HCT116 (cell line): ENCODE measurements at regions not wholly inside any gene's neighbourhood (a gene's known extent, or its start where the extent isn't known, plus 50 kb on each side); places are given as distances from the start of the nearest gene placed in this dataset.

Experiments
- ATAC-seq: fragments of 200-7000 bp; cut with Tn5 transposase; 2 replicates; pipeline ENCODE4 v1.9.1; 2020; ENCODE audit warnings: mild to moderate bottlenecking, moderate library complexity
- BruUV-seq: library from RNA; stranded (reverse); fragments of 400-500 nt; replicated peaks from 2 replicates; lab custom pipeline; 2021; lab: Mats Ljungman, UMichigan
- CTCF ChIA-PET: fragments of 300-600 bp; sonication (Branson Sonifier 250); formaldehyde crosslinking; loops from one replicate; lab custom pipeline; 2021; ENCODE audit warnings: antibody characterized with exemption; lab: Charles Lee
- POLR2A ChIA-PET: fragments of 300-600, 350-600 bp; sonication (Branson Sonifier 250); formaldehyde crosslinking; loops from one replicate; lab custom pipeline; 2021; ENCODE audit warnings: antibody characterized with exemption; lab: Charles Lee
- RAD21 ChIA-PET, 2 experiments: fragments of 300-600 bp; sonication (Branson Sonifier 250); formaldehyde crosslinking; loops; one replicate each; lab custom pipeline; 2023; ENCODE audit warnings: low total read pairs in 2 of 2; ENCODE audit not compliant: uncharacterized antibody in 2 of 2, unreplicated experiment in 2 of 2, low non-redundant PET in 1 of 2; lab: Charles Lee
- DNase-seq: peaks from one replicate; pipeline ENCODE4 v3.0.0-alpha.2; 2010; ENCODE audit warnings: low read depth, low spot score
- H2AFZ ChIP-seq: fragments of 200-600 bp; shearing (Covaris generic), sonication (generic); 2 replicates; pipeline ENCODE4 v1.6.1; 2017; ENCODE audit warnings: low read depth, mixed run types, mixed read lengths, antibody characterized with exemption, low read length; ENCODE audit not compliant: poor library complexity, severe bottlenecking
- H3K27ac ChIP-seq: 2 replicates; pipeline ENCODE4 v1.5.1; 2012; ENCODE audit warnings: low read depth, low read length
- H3K27me3 ChIP-seq: fragments of 200-600 bp; sonication (generic); 2 replicates; pipeline ENCODE4 v1.6.1; 2016; ENCODE audit warnings: mixed run types, low read length, mixed read lengths; ENCODE audit not compliant: insufficient read depth
- H3K36me3 ChIP-seq, 2 experiments: fragments of 200-500 bp in 1 of 2; fragments of 200-600 bp in 1 of 2; sonication (Bioruptor generic) in 1 of 2; sonication (generic) in 1 of 2; 2 replicates each; pipeline versions ENCODE4 v1.5.1 to v1.6.1; 2014 to 2016; ENCODE audit warnings: low read length in 2 of 2, inconsistent platforms in 1 of 2, mixed read lengths in 1 of 2, mixed run types in 1 of 2; ENCODE audit not compliant: insufficient read depth in 2 of 2, control insufficient read depth in 1 of 2
- H3K4me1 ChIP-seq, 2 experiments: fragments of 200-600 bp in 1 of 2; sonication (generic) in 1 of 2; 2 replicates each; pipeline versions ENCODE4 v1.5.1 to v1.6.1; 2012 to 2017; ENCODE audit warnings: low read length in 2 of 2, inconsistent platforms in 1 of 2, mild to moderate bottlenecking in 1 of 2, mixed read lengths in 1 of 2, mixed run types in 1 of 2, moderate library complexity in 1 of 2; ENCODE audit not compliant: insufficient read depth in 2 of 2, control insufficient read depth in 1 of 2
- H3K4me2 ChIP-seq: fragments of 200-600 bp; sonication (generic); 2 replicates; pipeline ENCODE4 v1.6.1; 2017; ENCODE audit warnings: mixed run types, low read length, mixed read lengths
- H3K4me3 ChIP-seq, 2 experiments: fragments of 200-600 bp in 1 of 2; sonication (generic) in 1 of 2; replicated peaks in 1 of 2; 2 replicates each; pipeline ENCODE4 v1.5.1; 2011 to 2016; ENCODE audit warnings: low read length in 2 of 2, control low read depth in 1 of 2, low read depth in 1 of 2, mild to moderate bottlenecking in 1 of 2, mixed read lengths in 1 of 2, mixed run types in 1 of 2
- H3K79me2 ChIP-seq: fragments of 200-600 bp; sonication (generic); 2 replicates; pipeline ENCODE4 v1.6.1; 2017; ENCODE audit warnings: mild to moderate bottlenecking, mixed run types, low read length, moderate library complexity, mixed read lengths; ENCODE audit not compliant: insufficient read depth
- H3K9ac ChIP-seq: fragments of 200-600 bp; sonication (generic); 2 replicates; pipeline ENCODE4 v1.6.1; 2016; ENCODE audit warnings: low read length, mixed read lengths
- H3K9me2 ChIP-seq: fragments of 200-600 bp; sonication (generic), shearing (Covaris generic); 2 replicates; pipeline ENCODE4 v1.6.1; 2017; ENCODE audit warnings: mixed run types, mild to moderate bottlenecking, moderate library complexity; ENCODE audit not compliant: insufficient read depth
- H3K9me3 ChIP-seq, 2 experiments: fragments of 200-500 bp in 1 of 2; fragments of 200-600 bp in 1 of 2; sonication (Bioruptor generic) in 1 of 2; sonication (generic) in 1 of 2; 2 replicates each; pipeline ENCODE4 v1.6.1; 2014 to 2017; ENCODE audit warnings: low read length in 2 of 2, mixed read lengths in 2 of 2, inconsistent platforms in 1 of 2, low read depth in 1 of 2, mild to moderate bottlenecking in 1 of 2, mixed run types in 1 of 2, moderate library complexity in 1 of 2; ENCODE audit not compliant: control insufficient read depth in 1 of 2, insufficient read depth in 1 of 2
- H4K20me1 ChIP-seq: fragments of 200-600 bp; sonication (generic), shearing (Covaris generic); 2 replicates; pipeline ENCODE4 v1.6.1; 2017; ENCODE audit warnings: mixed run types, mild to moderate bottlenecking, moderate library complexity; ENCODE audit not compliant: insufficient read depth
- CBX3 ChIP-seq: IDR thresholded peaks from 2 replicates; pipeline ENCODE4 v1.6.1; 2012; ENCODE audit warnings: low read depth
- CTCF ChIP-seq, 3 experiments: fragments of 200-600 bp in 1 of 3; sonication (generic) in 1 of 3; IDR thresholded peaks in 2 of 3; conservative IDR thresholded peaks in 1 of 3; 2 replicates each; pipeline ENCODE4 v1.5.1; 2012 to 2017; ENCODE audit warnings: low read depth in 2 of 3, low read length in 2 of 3, antibody characterized with exemption in 1 of 3, borderline replicate concordance in 1 of 3, control low read depth in 1 of 3, mild to moderate bottlenecking in 1 of 3, mixed read lengths in 1 of 3, mixed run types in 1 of 3, moderate library complexity in 1 of 3; ENCODE audit not compliant: insufficient read depth in 1 of 3
- EGR1 ChIP-seq: IDR thresholded peaks from 2 replicates; pipeline ENCODE4 v1.6.1; 2012; ENCODE audit warnings: low read depth
- ELF1 ChIP-seq: IDR thresholded peaks from 2 replicates; pipeline ENCODE4 v1.6.1; 2012; ENCODE audit warnings: low read depth, borderline replicate concordance
- JUND ChIP-seq: IDR thresholded peaks from 2 replicates; pipeline ENCODE4 v1.6.1; 2012
- MAX ChIP-seq: IDR thresholded peaks from 2 replicates; pipeline ENCODE4 v1.6.1; 2012
- SIN3A ChIP-seq: IDR thresholded peaks from 2 replicates; pipeline ENCODE4 v1.6.1; 2012; ENCODE audit warnings: low read depth
- TCF7L2 ChIP-seq: IDR thresholded peaks from 2 replicates; pipeline ENCODE4 v1.7.0; 2011; ENCODE audit warnings: borderline replicate concordance, inconsistent platforms; ENCODE audit not compliant: insufficient read depth, insufficient read length; ENCODE audit errors: extremely low read depth
- YY1 ChIP-seq: IDR thresholded peaks from 2 replicates; pipeline ENCODE4 v1.6.1; 2011; ENCODE audit warnings: low read length, low read depth, moderate library complexity, mild to moderate bottlenecking; ENCODE audit not compliant: insufficient replicate concordance; ENCODE audit errors: extremely low read depth
- ZBTB33 ChIP-seq: IDR thresholded peaks from 2 replicates; pipeline ENCODE4 v1.6.1; 2011; ENCODE audit warnings: mild to moderate bottlenecking, low read length, moderate library complexity; ENCODE audit not compliant: insufficient replicate concordance; ENCODE audit errors: extremely low read depth
- ZFX ChIP-seq: fragments of 450-650 bp; IDR thresholded peaks from 2 replicates; pipeline ENCODE4 v1.6.1; 2017
- intact Hi-C: fragments of 100-400 bp; cut with micrococcal nuclease; formaldehyde crosslinking; loops from 2 replicates; pipeline ENCODE4 v1.10.0; 2022

- Histone ChIP-seq H3K27me3 (peaks cover 25% of the 10 kb centered on the region), H3K27ac (no peak overlapping the region), H4K20me1 (no peaks in the 10 kb centered on the region), H3K4me2 (no peak overlapping the region), H3K9me2 (no peaks in the 10 kb centered on the region), H3K4me3 (no peak overlapping the region), H3K9ac (no peak overlapping the region), H3K36me3 (no peaks in the 10 kb centered on the region), H3K9me3 (no peaks in the 10 kb centered on the region), H3K79me2 (no peaks in the 10 kb centered on the region), H2AFZ (no peak overlapping the region), H3K4me1 (no peaks in the 10 kb centered on the region)
- TF ChIP-seq TCF7L2 (no peak), YY1 (no peak)
- ChIA-PET POLR2A (no interaction called here), CTCF (no interaction called here), RAD21 (no interaction called here)
- no peak for ATAC-seq
- no peak for DNase-seq
- intact Hi-C loops: no loop called here
- BruUV-seq: no TSS peak
Observed at GRCh38 chr14:62031504-62031903, 269.3 kb downstream of the SNAPC1 start.

- ChIA-PET CTCF (no interaction called here), RAD21 (no interaction called here)
Observed at GRCh38 chr14:62053188-62053587, 291.0 kb downstream of the SNAPC1 start.

More at GRCh38 chr14:62053188-62053587, 291.0 kb downstream of the SNAPC1 start:
- no peak overlapping the region for H3K4me2 ChIP-seq
- H3K9me2 ChIP-seq: no peaks in the 10 kb centered on the region
- H3K9ac ChIP-seq: no peak overlapping the region
- DNase-seq (no peak), ATAC-seq (no peak)
- no peak overlapping the region for H2AFZ ChIP-seq
- no peak overlapping the region for H3K4me3 ChIP-seq
- POLR2A ChIA-PET: no interaction called here
- no peaks in the 10 kb centered on the region for H3K79me2 ChIP-seq
- intact Hi-C loops: no loop called here
- no peaks in the 10 kb centered on the region for H3K36me3 ChIP-seq
- H3K27ac ChIP-seq: no peak overlapping the region
- TF ChIP-seq ZBTB33 (no peak), YY1 (no peak), ZFX (no peak), ELF1 (no peak), CTCF (IDR thresholded peaks at IDR 0.05 in 2 of 3, conservative IDR thresholded peaks at IDR 0.05 in 1 of 3; ENCODE audit: borderline replicate concordance in 1 of 3, insufficient read depth in 1 of 3, low read depth in 2 of 3, low read length in 2 of 3) (no peak), CBX3 (no peak), JUND (no peak), EGR1 (no peak), SIN3A (no peak), MAX (no peak)
- H3K9me3 ChIP-seq: no peaks in the 10 kb centered on the region
- peaks cover 24% of the 10 kb centered on the region for H3K27me3 ChIP-seq
- H4K20me1 ChIP-seq: no peaks in the 10 kb centered on the region
- H3K4me1 ChIP-seq: no peaks in the 10 kb centered on the region
- BruUV-seq: no TSS peak
